H1 (cell line): ENCODE measurements at regions not wholly inside any gene's neighbourhood (a gene's known extent, or its start where the extent isn't known, plus 50 kb on each side); places are given as distances from the start of the nearest gene placed in this dataset.

Source experiments
- CTCF ChIA-PET: fragments of 300-600 bp; sonication (Branson Sonifier 250); formaldehyde crosslinking; loops from one replicate; lab custom pipeline; 2021; ENCODE audit not compliant: partially characterized antibody; lab: Charles Lee
- POLR2A ChIA-PET: fragments of 300-600 bp; sonication (Branson Sonifier 250); formaldehyde crosslinking; loops from one replicate; lab custom pipeline; 2021; ENCODE audit warnings: inconsistent platforms; ENCODE audit not compliant: partially characterized antibody; lab: Charles Lee
- DNase-seq, 2 experiments: peaks; one replicate each; pipeline versions ENCODE4 v3.0.0 to v3.0.0-alpha.2; 2010 to 2022; ENCODE audit warnings: low spot score in 2 of 2, low read depth in 1 of 2, mixed read lengths in 1 of 2
- FAIRE-seq: peaks from 2 replicates; lab custom pipeline; 2011; peaks lifted over from hg19 to GRCh38; lab: Jason Lieb, UNC
- H2AFZ ChIP-seq: 2 replicates; pipeline ENCODE4 v1.8.1; 2012; ENCODE audit warnings: low read length, inconsistent platforms
- H2AK5ac ChIP-seq: 2 replicates; pipeline ENCODE4 v1.6.1; 2013; ENCODE audit warnings: low read depth, low read length
- H2BK120ac ChIP-seq: replicated peaks from 2 replicates; pipeline ENCODE3; 2013; ENCODE audit warnings: low read depth, low read length, inconsistent platforms
- H2BK12ac ChIP-seq: 2 replicates; pipeline ENCODE4 v1.6.1; 2013; ENCODE audit warnings: low read depth, low read length
- H2BK15ac ChIP-seq: 2 replicates; pipeline ENCODE4 v1.6.1; 2013; ENCODE audit warnings: low read length
- H2BK20ac ChIP-seq: 2 replicates; pipeline ENCODE4 v1.6.1; 2013; ENCODE audit warnings: low read length
- H2BK5ac ChIP-seq: 2 replicates; pipeline ENCODE4 v1.6.1; 2013; ENCODE audit warnings: low read depth, low read length
- H3K14ac ChIP-seq: 2 replicates; pipeline ENCODE4 v1.6.1; 2013; ENCODE audit warnings: inconsistent platforms; ENCODE audit not compliant: insufficient read length
- H3K18ac ChIP-seq: 2 replicates; pipeline ENCODE4 v1.6.1; 2013; ENCODE audit warnings: low read length; ENCODE audit errors: extremely low read depth
- H3K23ac ChIP-seq: 2 replicates; pipeline ENCODE4 v1.6.1; 2013; ENCODE audit warnings: inconsistent platforms; ENCODE audit not compliant: insufficient read length
- H3K23me2 ChIP-seq: 2 replicates; pipeline ENCODE4 v1.6.1; 2013; ENCODE audit warnings: low read depth, low read length
- H3K27ac ChIP-seq: 2 replicates; pipeline ENCODE4 v1.6.1; 2011; ENCODE audit warnings: low read depth, low read length, inconsistent platforms
- H3K27me3 ChIP-seq, 4 experiments: replicated peaks in 1 of 4; 1 replicate in 1 of 4; 2 replicates in 3 of 4; pipeline versions ENCODE4 v1.6.1 to v1.8.1; 2011 to 2013; ENCODE audit warnings: low read length in 3 of 4, mild to moderate bottlenecking in 3 of 4, inconsistent platforms in 2 of 4, mixed read lengths in 2 of 4, moderate library complexity in 1 of 4; ENCODE audit not compliant: control insufficient read depth in 3 of 4, insufficient read depth in 3 of 4; ENCODE audit errors: extremely low read depth in 1 of 4
- H3K36me3 ChIP-seq, 4 experiments: 2 replicates each; pipeline versions ENCODE4 v1.6.1 to v1.8.1; 2011 to 2013; ENCODE audit warnings: mild to moderate bottlenecking in 4 of 4, low read length in 3 of 4, moderate library complexity in 2 of 4, control low read depth in 1 of 4, inconsistent platforms in 1 of 4; ENCODE audit not compliant: insufficient read depth in 4 of 4, control insufficient read depth in 2 of 4
- H3K4ac ChIP-seq: replicated peaks from 2 replicates; pipeline ENCODE3; 2013; ENCODE audit warnings: low read length, low read depth, mixed read lengths, inconsistent platforms; ENCODE audit not compliant: insufficient read length
- H3K4me1 ChIP-seq, 4 experiments: replicated peaks in 1 of 4; 1 replicate in 1 of 4; 2 replicates in 3 of 4; pipeline versions ENCODE4 v1.6.1 to v1.8.1; 2011 to 2013; ENCODE audit warnings: low read length in 3 of 4, inconsistent platforms in 2 of 4, mixed read lengths in 1 of 4; ENCODE audit not compliant: insufficient read depth in 4 of 4, control insufficient read depth in 3 of 4
- H3K4me2 ChIP-seq, 2 experiments: 2 replicates each; pipeline versions ENCODE4 v1.6.1 to v1.8.1; 2011 to 2013; ENCODE audit warnings: low read depth in 2 of 2, low read length in 2 of 2, control low read depth in 1 of 2, inconsistent platforms in 1 of 2, mild to moderate bottlenecking in 1 of 2; ENCODE audit not compliant: insufficient read depth in 1 of 2
- H3K4me3 ChIP-seq, 4 experiments: fragments of 200-600, 300-600 bp in 1 of 4; sonication (generic), shearing (Covaris generic), sonication (Bioruptor Twin) in 1 of 4; 2 replicates each; pipeline versions ENCODE4 v1.5.1 to v1.8.1; 2011 to 2016; ENCODE audit warnings: low read length in 4 of 4, low read depth in 3 of 4, control low read depth in 2 of 4, inconsistent platforms in 2 of 4, mild to moderate bottlenecking in 2 of 4, mixed read lengths in 1 of 4, moderate library complexity in 1 of 4; ENCODE audit not compliant: insufficient read depth in 2 of 4; ENCODE audit errors: extremely low read depth in 1 of 4
- H3K56ac ChIP-seq: replicated peaks from 2 replicates; pipeline ENCODE3; 2013; ENCODE audit warnings: low read depth, mild to moderate bottlenecking, mixed read lengths, low read length, inconsistent platforms; ENCODE audit not compliant: insufficient read length
- H3K79me1 ChIP-seq: 2 replicates; pipeline ENCODE4 v1.6.1; 2013; ENCODE audit warnings: low read depth, low read length, control low read depth
- H3K79me2 ChIP-seq, 2 experiments: 2 replicates each; pipeline versions ENCODE4 v1.6.1 to v1.8.1; 2012 to 2013; ENCODE audit warnings: low read length in 2 of 2, mild to moderate bottlenecking in 2 of 2, inconsistent platforms in 1 of 2; ENCODE audit not compliant: insufficient read depth in 2 of 2, control insufficient read depth in 1 of 2
- H3K9ac ChIP-seq, 4 experiments: replicated peaks in 1 of 4; 1 replicate in 1 of 4; 2 replicates in 3 of 4; pipeline versions ENCODE4 v1.6.1 to v1.8.1; 2011 to 2013; ENCODE audit warnings: low read depth in 3 of 4, low read length in 3 of 4, control low read depth in 2 of 4, mild to moderate bottlenecking in 2 of 4, moderate library complexity in 2 of 4, inconsistent platforms in 1 of 4; ENCODE audit errors: extremely low read depth in 1 of 4
- H3K9me3 ChIP-seq, 2 experiments: 2 replicates each; pipeline versions ENCODE4 v1.6.1 to v1.8.1; 2012 to 2013; ENCODE audit warnings: mild to moderate bottlenecking in 2 of 2, moderate library complexity in 2 of 2, control low read depth in 1 of 2, inconsistent platforms in 1 of 2, low read depth in 1 of 2, low read length in 1 of 2, mixed read lengths in 1 of 2; ENCODE audit not compliant: insufficient read depth in 2 of 2
- H4K20me1 ChIP-seq, 2 experiments: replicated peaks in 1 of 2; 2 replicates each; pipeline versions ENCODE3 to v1.8.1; 2011 to 2013; ENCODE audit warnings: inconsistent platforms in 2 of 2, low read length in 2 of 2, mild to moderate bottlenecking in 1 of 2; ENCODE audit not compliant: insufficient read depth in 2 of 2, control insufficient read depth in 1 of 2
- H4K5ac ChIP-seq: 2 replicates; pipeline ENCODE4 v1.6.1; 2013; ENCODE audit warnings: low read length, low read depth, mixed read lengths, inconsistent platforms; ENCODE audit not compliant: insufficient read length
- H4K8ac ChIP-seq: 2 replicates; pipeline ENCODE4 v1.8.0; 2013; ENCODE audit warnings: mild to moderate bottlenecking, moderate library complexity, low read length, inconsistent platforms; ENCODE audit not compliant: insufficient read depth; ENCODE audit errors: extremely low read depth
- H4K91ac ChIP-seq: replicated peaks from 2 replicates; pipeline ENCODE3; 2013; ENCODE audit warnings: low read length, mixed read lengths, inconsistent platforms; ENCODE audit not compliant: insufficient read length
- CEBPB ChIP-seq: IDR thresholded peaks from 2 replicates; pipeline ENCODE4 v1.6.1; 2012; ENCODE audit warnings: low read depth, low read length
- EP300 ChIP-seq, 2 experiments: IDR thresholded peaks; 1 replicate in 1 of 2; 2 replicates in 1 of 2; pipeline ENCODE4 v1.6.1; 2011 to 2012; ENCODE audit warnings: low read depth in 2 of 2, low read length in 2 of 2, mild to moderate bottlenecking in 2 of 2, borderline replicate concordance in 1 of 2, inconsistent platforms in 1 of 2, moderate library complexity in 1 of 2
- FOSL1 ChIP-seq: IDR thresholded peaks from 2 replicates; pipeline ENCODE4 v1.6.1; 2011; ENCODE audit warnings: mild to moderate bottlenecking, low read depth, low read length, moderate library complexity; ENCODE audit not compliant: insufficient read depth
- WGBS, 2 experiments: shearing (Covaris generic) in 1 of 2; methylation state at CpG; one replicate each; pipeline versions ENCODE4 v1.1.6 to v1.1.7; 2013 to 2015; ENCODE audit warnings: low lambda C conversion rate in 2 of 2, mixed read lengths in 2 of 2, inconsistent platforms in 1 of 2, low coverage in 1 of 2, missing lambda C conversion rate in 1 of 2; ENCODE audit not compliant: insufficient replicate concordance in 2 of 2, insufficient coverage in 1 of 2, insufficient read length in 1 of 2; ENCODE audit errors: extremely low coverage in 1 of 2, missing lambda C conversion rate in 1 of 2; 5-methylcytosine and 5-hydroxymethylcytosine counted together

DNA sequence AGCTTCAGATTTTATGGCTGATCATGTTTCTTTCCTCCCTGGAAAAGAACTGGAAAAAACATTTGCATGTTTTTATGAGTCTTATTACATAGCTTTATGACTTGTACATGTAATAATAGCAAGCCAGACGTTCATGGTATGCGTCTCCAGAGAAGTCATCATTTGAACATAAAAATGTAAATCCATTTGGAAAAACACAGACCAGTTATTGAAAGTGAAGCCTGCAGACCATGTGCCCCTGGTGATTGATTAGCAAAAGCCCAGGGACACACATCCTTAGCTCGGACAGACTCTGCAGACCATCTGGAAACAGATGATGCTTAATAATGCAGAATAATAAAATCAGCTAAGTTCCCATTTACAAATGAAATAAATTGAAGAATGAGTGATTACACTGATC, 283.1 kb downstream of the TDRD15 start:
- Histone ChIP-seq H3K23me2 (no peaks in the 10 kb centered on the region), H3K23ac (no peak overlapping the region), H2BK120ac (no peak overlapping the region), H3K27ac (no peak overlapping the region), H3K56ac (no peak overlapping the region), H2BK15ac (no peak overlapping the region), H3K79me2 (no peaks in the 10 kb centered on the region), H2BK5ac (no peak overlapping the region), H3K4ac (no peak overlapping the region), H2AK5ac (no peak overlapping the region), H4K5ac (no peak overlapping the region), H3K9me3 (no peaks in the 10 kb centered on the region), H3K14ac (no peak overlapping the region), H3K9ac (no peak overlapping the region), H3K4me3 (no peak overlapping the region), H2AFZ (no peak overlapping the region), H3K79me1 (no peaks in the 10 kb centered on the region), H3K18ac (no peak overlapping the region), H4K8ac (no peak overlapping the region), H4K91ac (no peak overlapping the region), H3K4me1 (peaks cover 0 to 3% (median under 1%) of the 10 kb centered on the region in 4 experiments; a peak in 2 of 7 replicates), H3K27me3 (no peaks in the 10 kb centered on the region), H2BK12ac (no peak overlapping the region), H3K36me3 (no peaks in the 10 kb centered on the region), H2BK20ac (no peak overlapping the region), H3K4me2 (no peak overlapping the region), H4K20me1 (no peaks in the 10 kb centered on the region)
- POLR2A ChIA-PET, result no interaction called here
- 98% methylated on average over 3 of the region's 3 CpGs; no CpG with 5 or more reads in 1 of the 2 experiments for WGBS, 2 experiments
- CTCF ChIA-PET, result interaction anchor here (0.8 to 6.7 kb wide), 4 partner anchors 9 to 20 kb away, joined by 3 to 39 read pairs (median 7); no protein-coding TSS in a partner anchor
- FAIRE-seq, result no peak
- no peak for DNase-seq
- no peak for TF ChIP-seq EP300 (IDR thresholded peaks at IDR 0.05; ENCODE audit: borderline replicate concordance in 1 of 2, low read depth in 2 of 2, low read length in 2 of 2)
- TF ChIP-seq FOSL1, result no peak
- no peak for TF ChIP-seq CEBPB
- TF ChIP-seq, all 59 proteins: peak for 0
